Activated B cell treated with CpG ODN at 0.5 μM for 24 hours (primary cell): ENCODE measurements at regions not wholly inside any gene's neighbourhood (a gene's known extent, or its start where the extent isn't known, plus 50 kb on each side); places are given as distances from the start of the nearest gene placed in this dataset.

Source experiments
- ATAC-seq: fragments of 200-7000 bp; cut with Tn5 transposase; one replicate; pipeline ENCODE4 v1.10.0; 2021; ENCODE audit warnings: low read depth, mild to moderate bottlenecking, moderate library complexity
- CTCF ChIA-PET: fragments of 350-600 bp; sonication (Branson Sonifier 250); formaldehyde crosslinking; loops from one replicate; lab custom pipeline; 2021; ENCODE audit warnings: antibody characterized with exemption; lab: Charles Lee
- POLR2A ChIA-PET: fragments of 350-600 bp; sonication (Branson Sonifier 250); formaldehyde crosslinking; loops from one replicate; lab custom pipeline; 2021; ENCODE audit warnings: antibody characterized with exemption; lab: Charles Lee
- DNase-seq: peaks from one replicate; pipeline ENCODE4 v3.0.0; 2022
- H3K27ac Mint-ChIP-seq: one replicate; pipeline ENCODE4 v1.8.0; 2020; ENCODE audit warnings: mixed read lengths
- H3K27me3 Mint-ChIP-seq: one replicate; pipeline ENCODE4 v1.8.0; 2021; ENCODE audit warnings: mixed read lengths
- H3K36me3 Mint-ChIP-seq: one replicate; pipeline ENCODE4 v1.8.0; 2021; ENCODE audit warnings: low read depth, mixed read lengths
- H3K4me1 Mint-ChIP-seq: one replicate; pipeline ENCODE4 v1.8.0; 2021; ENCODE audit warnings: mixed read lengths
- H3K4me3 Mint-ChIP-seq: one replicate; pipeline ENCODE4 v1.8.0; 2020; ENCODE audit warnings: mild to moderate bottlenecking, mixed read lengths
- H3K9me3 Mint-ChIP-seq: one replicate; pipeline ENCODE4 v1.8.0; 2020; ENCODE audit warnings: mixed read lengths
- CTCF ChIP-seq: fragments of 200-600 bp; IDR thresholded peaks from one replicate; pipeline ENCODE4 v1.8.0; 2022; ENCODE audit warnings: antibody characterized with exemption, mild to moderate bottlenecking
- intact Hi-C: fragments of 100-400 bp; cut with micrococcal nuclease; formaldehyde crosslinking; loops from one replicate; pipeline ENCODE4 v1.15.1; 2024

- H3K4me1 Mint-ChIP-seq = no peaks in the 10 kb centered on the region
- H3K4me3 Mint-ChIP-seq = no peak overlapping the region
- DNase-seq = no peak
- no peak for TF ChIP-seq CTCF
- ChIA-PET CTCF (no interaction called here), POLR2A (no interaction called here)
- intact Hi-C loops = no loop called here
- H3K9me3 Mint-ChIP-seq = no peaks in the 10 kb centered on the region
- peaks cover 1% of the 10 kb centered on the region for H3K27me3 Mint-ChIP-seq
- no peaks in the 10 kb centered on the region for H3K36me3 Mint-ChIP-seq
- no peak overlapping the region for H3K27ac Mint-ChIP-seq
- ATAC-seq = no peak
Observed at GRCh38 chr3:157683668-157684067, 180.5 kb upstream of the VEPH1 start.

- POLR2A ChIA-PET = no interaction called here
- ATAC-seq = no peak
- intact Hi-C loops = no loop called here
- H3K4me3 Mint-ChIP-seq = no peak overlapping the region
- H3K27me3 Mint-ChIP-seq = no peaks in the 10 kb centered on the region
- no peak overlapping the region for H3K27ac Mint-ChIP-seq
- H3K4me1 Mint-ChIP-seq = no peaks in the 10 kb centered on the region
- CTCF ChIA-PET = no interaction called here
- no peak for TF ChIP-seq CTCF
- peaks cover 2% of the 10 kb centered on the region for H3K9me3 Mint-ChIP-seq
- DNase-seq = no peak
- no peaks in the 10 kb centered on the region for H3K36me3 Mint-ChIP-seq
Observed at GRCh38 chr3:157672061-157672460, 168.8 kb upstream of the VEPH1 start.

- DNase-seq = no peak
- no peak for TF ChIP-seq CTCF
- intact Hi-C loops = no loop called here
- ChIA-PET CTCF (no interaction called here), POLR2A (no interaction called here)
- H3K27ac Mint-ChIP-seq = no peak overlapping the region
- peaks cover 2% of the 10 kb centered on the region for H3K9me3 Mint-ChIP-seq
- no peaks in the 10 kb centered on the region for H3K36me3 Mint-ChIP-seq
- H3K27me3 Mint-ChIP-seq = no peaks in the 10 kb centered on the region
- no peaks in the 10 kb centered on the region for H3K4me1 Mint-ChIP-seq
- no peak for ATAC-seq
- H3K4me3 Mint-ChIP-seq = no peak overlapping the region
Observed at GRCh38 chr3:157671656-157672055, 168.4 kb upstream of the VEPH1 start.

- intact Hi-C loops = no loop called here
- POLR2A ChIA-PET = no interaction called here
- CTCF ChIA-PET = no interaction called here
- Mint-ChIP-seq H3K36me3 (no peaks in the 10 kb centered on the region), H3K27me3 (no peaks in the 10 kb centered on the region), H3K4me3 (no peak overlapping the region), H3K27ac (no peak overlapping the region), H3K4me1 (no peaks in the 10 kb centered on the region), H3K9me3 (peaks cover 2% of the 10 kb centered on the region)
- TF ChIP-seq CTCF = no peak
- ATAC-seq = no peak
- no peak for DNase-seq
Observed at GRCh38 chr3:157669416-157669815, 166.2 kb upstream of the VEPH1 start.

GRCh38 chr3:157667493-157667892 is 164.3 kb upstream of the VEPH1 start:
- POLR2A ChIA-PET = no interaction called here
- no peak for DNase-seq
- H3K9me3 Mint-ChIP-seq = no peaks in the 10 kb centered on the region
- CTCF ChIA-PET = no interaction called here
- H3K36me3 Mint-ChIP-seq = no peaks in the 10 kb centered on the region
- H3K4me3 Mint-ChIP-seq = no peak overlapping the region
- H3K27me3 Mint-ChIP-seq = peaks cover 2% of the 10 kb centered on the region
- no peak overlapping the region for H3K27ac Mint-ChIP-seq
- intact Hi-C loops = no loop called here
- no peak for ATAC-seq
- no peaks in the 10 kb centered on the region for H3K4me1 Mint-ChIP-seq
- no peak for TF ChIP-seq CTCF
